ENCODE measurements at regions not wholly inside any gene's neighbourhood (a gene's known extent, or its start where the extent isn't known, plus 50 kb on each side); places are given as distances from the start of the nearest gene placed in this dataset.

GRCh38 chr9:89881431-89881830 lies 276.6 kb downstream of the GADD45G start:
- Mint-ChIP-seq H3K9me3 (no peaks in the 10 kb centered on the region), H3K36me3 (ENCODE audit: low read depth) (no peaks in the 10 kb centered on the region), H3K27me3 (ENCODE audit: insufficient read depth, low read depth, poor library complexity) (peaks cover 1% of the 10 kb centered on the region), H3K27ac (no peak overlapping the region), H3K4me1 (no peaks in the 10 kb centered on the region; the same call in 1 of the 3 replicates), H3K4me3 (no peak overlapping the region)
- TF ChIP-seq EZH2 (IDR thresholded peaks at IDR 0.05; ENCODE audit: low read depth, unreplicated experiment) (no peak), POLR2AphosphoS5 (IDR thresholded peaks at IDR 0.05; ENCODE audit: low read depth) (no peak), EZH2phosphoT487 (IDR thresholded peaks at IDR 0.05; ENCODE audit: unreplicated experiment) (no peak), ZNF331 (CRISPR knock-in tag; IDR thresholded peaks at IDR 0.05; ENCODE audit: low read depth) (no peak), CREB1 (CRISPR knock-in tag; IDR thresholded peaks at IDR 0.05; ENCODE audit: low read depth) (no peak), ZNF114 (CRISPR knock-in tag; IDR thresholded peaks at IDR 0.05) (no peak), ETS1 (IDR thresholded peaks at IDR 0.05) (no peak), NANOG (IDR thresholded peaks at IDR 0.05; ENCODE audit: borderline replicate concordance) (no peak), JUNB (IDR thresholded peaks at IDR 0.05; ENCODE audit: unreplicated experiment) (no peak), STAT1 (IDR thresholded peaks at IDR 0.05; ENCODE audit: unreplicated experiment) (no peak), REST (IDR thresholded peaks at IDR 0.05; ENCODE audit: unreplicated experiment) (no peak), ZNF462 (CRISPR knock-in tag; IDR thresholded peaks at IDR 0.05) (no peak)
- TF ChIP-seq, protein P1, sequence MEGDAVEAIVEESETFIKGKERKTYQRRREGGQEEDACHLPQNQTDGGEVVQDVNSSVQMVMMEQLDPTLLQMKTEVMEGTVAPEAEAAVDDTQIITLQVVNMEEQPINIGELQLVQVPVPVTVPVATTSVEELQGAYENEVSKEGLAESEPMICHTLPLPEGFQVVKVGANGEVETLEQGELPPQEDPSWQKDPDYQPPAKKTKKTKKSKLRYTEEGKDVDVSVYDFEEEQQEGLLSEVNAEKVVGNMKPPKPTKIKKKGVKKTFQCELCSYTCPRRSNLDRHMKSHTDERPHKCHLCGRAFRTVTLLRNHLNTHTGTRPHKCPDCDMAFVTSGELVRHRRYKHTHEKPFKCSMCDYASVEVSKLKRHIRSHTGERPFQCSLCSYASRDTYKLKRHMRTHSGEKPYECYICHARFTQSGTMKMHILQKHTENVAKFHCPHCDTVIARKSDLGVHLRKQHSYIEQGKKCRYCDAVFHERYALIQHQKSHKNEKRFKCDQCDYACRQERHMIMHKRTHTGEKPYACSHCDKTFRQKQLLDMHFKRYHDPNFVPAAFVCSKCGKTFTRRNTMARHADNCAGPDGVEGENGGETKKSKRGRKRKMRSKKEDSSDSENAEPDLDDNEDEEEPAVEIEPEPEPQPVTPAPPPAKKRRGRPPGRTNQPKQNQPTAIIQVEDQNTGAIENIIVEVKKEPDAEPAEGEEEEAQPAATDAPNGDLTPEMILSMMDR (conservative IDR thresholded peaks at IDR 0.05; ENCODE audit: low read depth in 2 of 2), result no peak
- H3F3A ChIP-seq (replicated peaks; ENCODE audit: low read depth), result no peaks in the 10 kb centered on the region
- H3K79me2 ChIP-seq (replicated peaks; ENCODE audit: insufficient read depth), result no peaks in the 10 kb centered on the region
- no peaks in the 10 kb centered on the region for H3K36me3 ChIP-seq (ENCODE audit: insufficient read depth)
- H3K27me3 ChIP-seq (ENCODE audit: insufficient read depth), result no peaks in the 10 kb centered on the region
- H3K4me3 ChIP-seq, result no peak overlapping the region
- H4K20me1 ChIP-seq (replicated peaks; ENCODE audit: insufficient read depth), result no peaks in the 10 kb centered on the region
- H3K4me2 ChIP-seq, result no peak overlapping the region
- no peak overlapping the region for H3K27ac ChIP-seq (ENCODE audit: low read depth)
- DNase-seq (ENCODE audit: low spot score), result no peak
- ATAC-seq, result no peak
- H3K9me2 ChIP-seq (ENCODE audit: insufficient read depth), result no peaks in the 10 kb centered on the region
- no peak overlapping the region for H2AFZ ChIP-seq
- H3K4me1 ChIP-seq (ENCODE audit: insufficient read depth), result no peaks in the 10 kb centered on the region

Data from GM23338 (cell line).